Activated CD4-positive, alpha-beta T cell treated with anti-CD3 and anti-CD28 coated beads for 36 hours (primary cell): ENCODE measurements at regions not wholly inside any gene's neighbourhood (a gene's known extent, or its start where the extent isn't known, plus 50 kb on each side); places are given as distances from the start of the nearest gene placed in this dataset.

Experiments used
- ATAC-seq: fragments of 200-7000 bp; cut with Tn5 transposase; one replicate; pipeline ENCODE4 v1.10.0; 2021; ENCODE audit warnings: mild to moderate bottlenecking, moderate library complexity
- CTCF ChIA-PET: fragments of 350-600 bp; sonication (Branson Sonifier 250); formaldehyde crosslinking; loops from one replicate; lab custom pipeline; 2021; ENCODE audit warnings: antibody characterized with exemption; lab: Charles Lee
- POLR2A ChIA-PET: fragments of 350-600 bp; sonication (Branson Sonifier 250); formaldehyde crosslinking; loops from one replicate; lab custom pipeline; 2021; ENCODE audit warnings: antibody characterized with exemption, inconsistent platforms; lab: Charles Lee
- DNase-seq: peaks from one replicate; pipeline ENCODE4 v3.0.0-alpha.2; 2020
- H3K27ac Mint-ChIP-seq: one replicate; pipeline ENCODE4 v1.8.0; 2021; ENCODE audit warnings: mixed read lengths
- H3K27me3 Mint-ChIP-seq: one replicate; pipeline ENCODE4 v1.8.0; 2021; ENCODE audit warnings: mixed read lengths
- H3K36me3 Mint-ChIP-seq: one replicate; pipeline ENCODE4 v1.8.0; 2021; ENCODE audit warnings: low read depth, mixed read lengths
- H3K4me1 Mint-ChIP-seq: one replicate; pipeline ENCODE4 v1.8.0; 2021; ENCODE audit warnings: mixed read lengths
- H3K4me3 Mint-ChIP-seq: one replicate; pipeline ENCODE4 v1.8.0; 2021; ENCODE audit warnings: mild to moderate bottlenecking, moderate library complexity, mixed read lengths
- H3K9me3 Mint-ChIP-seq: one replicate; pipeline ENCODE4 v1.8.0; 2021; ENCODE audit warnings: low read depth, mixed read lengths
- intact Hi-C, 2 experiments: fragments of 100-400 bp; cut with DNase I in 1 of 2; cut with micrococcal nuclease in 1 of 2; formaldehyde crosslinking; loops; one replicate each; pipeline versions ENCODE4 v1.14.2 to v1.15.1; 2022 to 2024; cut with DNase I, micrococcal nuclease

- H3K4me1 Mint-ChIP-seq, result no peaks in the 10 kb centered on the region
- no peaks in the 10 kb centered on the region for H3K9me3 Mint-ChIP-seq
- no peaks in the 10 kb centered on the region for H3K36me3 Mint-ChIP-seq
- DNase-seq (peak; percentile 14), ATAC-seq (peak; percentile 36)
- ChIA-PET CTCF (interaction anchor here (3.5 kb wide), 1 partner anchor 8 kb away, joined by 14 read pairs; no protein-coding TSS in a partner anchor), POLR2A (no interaction called here)
- no peak overlapping the region for H3K27ac Mint-ChIP-seq
- intact Hi-C loops, result no loop called here
- peaks cover 1% of the 10 kb centered on the region for H3K27me3 Mint-ChIP-seq
- H3K4me3 Mint-ChIP-seq, result peak overlapping the region; percentile 16
These were observed 210.4 kb downstream of the SOCS6 start for GRCh38 chr18:70499218-70499691.

GRCh38 chr18:70496353-70497294, 207.8 kb downstream of the SOCS6 start:
- Mint-ChIP-seq H3K27me3 (no peaks in the 10 kb centered on the region), H3K4me1 (no peaks in the 10 kb centered on the region), H3K36me3 (no peaks in the 10 kb centered on the region), H3K9me3 (no peaks in the 10 kb centered on the region), H3K4me3 (no peak overlapping the region), H3K27ac (no peak overlapping the region)
- intact Hi-C loops, result no loop called here
- ATAC-seq (no peak), DNase-seq (no peak)
- ChIA-PET POLR2A (no interaction called here), CTCF (no interaction called here)

GRCh38 chr18:70494524-70494923, 205.7 kb downstream of the SOCS6 start:
- DNase-seq (no peak), ATAC-seq (no peak)
- ChIA-PET POLR2A (no interaction called here), CTCF (no interaction called here)
- Mint-ChIP-seq H3K36me3 (no peaks in the 10 kb centered on the region), H3K27ac (no peak overlapping the region), H3K27me3 (no peaks in the 10 kb centered on the region), H3K4me1 (peaks cover 2% of the 10 kb centered on the region), H3K4me3 (no peak overlapping the region), H3K9me3 (no peaks in the 10 kb centered on the region)
- intact Hi-C loops, result loop anchor here (5.0 kb wide), 2 partner anchors 288 to 1593 kb away; no protein-coding TSS in a partner anchor

- H3K9me3 Mint-ChIP-seq, result no peaks in the 10 kb centered on the region
- DNase-seq (no peak), ATAC-seq (no peak)
- no peak overlapping the region for H3K27ac Mint-ChIP-seq
- H3K4me3 Mint-ChIP-seq, result no peak overlapping the region
- intact Hi-C loops, result loop anchor here (5.0 kb wide), 2 partner anchors 289 to 1594 kb away; no protein-coding TSS in a partner anchor
- POLR2A ChIA-PET, result no interaction called here
- H3K4me1 Mint-ChIP-seq, result peaks cover 2% of the 10 kb centered on the region
- no peaks in the 10 kb centered on the region for H3K27me3 Mint-ChIP-seq
- no peaks in the 10 kb centered on the region for H3K36me3 Mint-ChIP-seq
- CTCF ChIA-PET, result interaction anchor here (0.6 kb wide), 2 partner anchors 69 to 83 kb away, joined by 3 to 4 read pairs; no protein-coding TSS in a partner anchor
These were observed 204.6 kb downstream of the SOCS6 start for GRCh38 chr18:70493461-70493860.

GRCh38 chr18:70491734-70492348, 203.0 kb downstream of the SOCS6 start:
- no peak overlapping the region for H3K27ac Mint-ChIP-seq
- H3K36me3 Mint-ChIP-seq, result no peaks in the 10 kb centered on the region
- peaks cover 2% of the 10 kb centered on the region for H3K4me1 Mint-ChIP-seq
- DNase-seq (peak; percentile 74), ATAC-seq (peak; percentile 71)
- POLR2A ChIA-PET, result no interaction called here
- H3K4me3 Mint-ChIP-seq, result no peak overlapping the region
- CTCF ChIA-PET, result interaction anchor here (0.6 to 2.6 kb wide), 11 partner anchors 8 to 525 kb away, joined by 3 to 14 read pairs (median 3); no protein-coding TSS in a partner anchor
- peaks cover 2% of the 10 kb centered on the region for H3K27me3 Mint-ChIP-seq
- H3K9me3 Mint-ChIP-seq, result no peaks in the 10 kb centered on the region
- intact Hi-C loops, result loop anchor here (2.0 to 5.0 kb wide), 3 partner anchors 290 to 1595 kb away; no protein-coding TSS in a partner anchor

- POLR2A ChIA-PET, result no interaction called here
These were observed 201.4 kb downstream of the SOCS6 start for GRCh38 chr18:70489986-70490933.

GRCh38 chr18:70489571-70489970, 200.7 kb downstream of the SOCS6 start:
- POLR2A ChIA-PET, result no interaction called here
- Mint-ChIP-seq H3K4me3 (no peak overlapping the region), H3K36me3 (no peaks in the 10 kb centered on the region), H3K27me3 (peaks cover 4% of the 10 kb centered on the region), H3K27ac (no peak overlapping the region), H3K9me3 (no peaks in the 10 kb centered on the region), H3K4me1 (peaks cover 2% of the 10 kb centered on the region)
- ATAC-seq (no peak), DNase-seq (no peak)
- CTCF ChIA-PET, result interaction anchor here (0.6 to 2.6 kb wide), 8 partner anchors 10 to 861 kb away, joined by 3 to 14 read pairs (median 3); no protein-coding TSS in a partner anchor
- intact Hi-C loops, result no loop called here

More at GRCh38 chr18:70489986-70490933, 201.4 kb downstream of the SOCS6 start:
- DNase-seq (peak; percentile 47), ATAC-seq (peak; percentile 64)
- Mint-ChIP-seq H3K4me3 (no peak overlapping the region), H3K9me3 (no peaks in the 10 kb centered on the region), H3K36me3 (no peaks in the 10 kb centered on the region), H3K4me1 (peaks cover 2% of the 10 kb centered on the region), H3K27me3 (peaks cover 4% of the 10 kb centered on the region), H3K27ac (no peak overlapping the region)
- CTCF ChIA-PET, result interaction anchor here (0.6 to 2.6 kb wide), 24 partner anchors 8 to 862 kb away, joined by 3 to 14 read pairs (median 3); no protein-coding TSS in a partner anchor
- intact Hi-C loops, result loop anchor here (2.0 to 5.0 kb wide), 3 partner anchors 292 to 1597 kb away; no protein-coding TSS in a partner anchor

- CTCF ChIA-PET, result interaction anchor here (0.6 to 1.4 kb wide), 3 partner anchors 16 to 68 kb away, joined by 3 to 8 read pairs (median 6); no protein-coding TSS in a partner anchor
- intact Hi-C loops, result no loop called here
These were observed 181.1 kb downstream of the SOCS6 start for GRCh38 chr18:70469916-70470315.

GRCh38 chr18:70468861-70469547, 180.2 kb downstream of the SOCS6 start:
- peaks cover 3% of the 10 kb centered on the region for H3K27me3 Mint-ChIP-seq
- CTCF ChIA-PET, result interaction anchor here (0.6 to 1.1 kb wide), 2 partner anchors 15 to 69 kb away, joined by 3 to 6 read pairs; no protein-coding TSS in a partner anchor

More at GRCh38 chr18:70469916-70470315, 181.1 kb downstream of the SOCS6 start:
- Mint-ChIP-seq H3K9me3 (no peaks in the 10 kb centered on the region), H3K36me3 (no peaks in the 10 kb centered on the region), H3K4me1 (no peaks in the 10 kb centered on the region), H3K4me3 (no peak overlapping the region), H3K27ac (no peak overlapping the region), H3K27me3 (no peaks in the 10 kb centered on the region)
- POLR2A ChIA-PET, result no interaction called here
- DNase-seq (no peak), ATAC-seq (no peak)

More at GRCh38 chr18:70468861-70469547, 180.2 kb downstream of the SOCS6 start:
- no peaks in the 10 kb centered on the region for H3K36me3 Mint-ChIP-seq
- intact Hi-C loops, result no loop called here
- H3K9me3 Mint-ChIP-seq, result no peaks in the 10 kb centered on the region
- no peak overlapping the region for H3K4me3 Mint-ChIP-seq
- POLR2A ChIA-PET, result no interaction called here
- no peak overlapping the region for H3K27ac Mint-ChIP-seq
- DNase-seq, result no peak
- no peak for ATAC-seq
- H3K4me1 Mint-ChIP-seq, result peaks cover 7% of the 10 kb centered on the region
